PFSK-1 (cell line): ENCODE measurements at regions not wholly inside any gene's neighbourhood (a gene's known extent, or its start where the extent isn't known, plus 50 kb on each side); places are given as distances from the start of the nearest gene placed in this dataset.

Source experiments
- FOXP2 ChIP-seq: optimal IDR thresholded peaks from 2 replicates; pipeline ENCODE3; 2011; ENCODE audit warnings: borderline replicate concordance, control low read depth, inconsistent platforms; ENCODE audit not compliant: insufficient read depth; ENCODE audit errors: extremely low read length, extremely low read depth
- POLR2AphosphoS5 ChIP-seq: IDR thresholded peaks from 2 replicates; pipeline ENCODE4 v1.6.1; 2012; ENCODE audit warnings: low read depth, mild to moderate bottlenecking, control low read depth, low read length, moderate library complexity
- REST ChIP-seq, 2 experiments: IDR thresholded peaks; 2 replicates each; pipeline versions ENCODE4 v1.6.1 to v1.8.0; 2011 to 2012; ENCODE audit warnings: low read depth in 2 of 2, low read length in 2 of 2, control low read depth in 1 of 2, inconsistent platforms in 1 of 2, mild to moderate bottlenecking in 1 of 2, moderate library complexity in 1 of 2; ENCODE audit not compliant: insufficient read depth in 1 of 2
- SIN3A ChIP-seq: IDR thresholded peaks from 2 replicates; pipeline ENCODE4 v1.6.1; 2012; ENCODE audit warnings: mild to moderate bottlenecking, low read length, moderate library complexity, borderline replicate concordance; ENCODE audit not compliant: insufficient read depth
- TAF1 ChIP-seq: IDR thresholded peaks from 2 replicates; pipeline ENCODE4 v1.6.1; 2012; ENCODE audit warnings: low read length, control low read depth, borderline replicate concordance; ENCODE audit not compliant: insufficient read depth

DNA sequence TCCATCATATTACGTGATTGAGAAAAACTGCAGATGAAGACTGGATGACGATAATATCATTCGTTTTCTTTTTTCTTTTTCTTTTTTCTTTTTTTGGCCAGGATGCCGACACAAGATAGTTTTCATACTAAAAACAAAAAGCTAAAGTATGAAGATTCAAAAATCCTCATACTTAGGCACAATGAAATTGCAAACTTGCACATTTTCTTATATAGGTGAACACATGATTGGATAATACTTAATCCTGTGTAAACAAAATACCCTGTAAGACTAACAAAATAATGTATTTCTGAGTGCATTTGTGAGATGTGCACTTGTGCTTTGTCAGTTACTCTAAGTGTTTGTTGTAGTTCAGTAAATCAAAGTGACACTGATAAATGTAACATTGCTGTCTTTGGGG is 568.9 kb downstream of the ANKRD50 start:
- TF ChIP-seq TAF1 (no peak), REST (IDR thresholded peaks at IDR 0.05; ENCODE audit: insufficient read depth in 1 of 2, low read depth in 2 of 2, low read length in 2 of 2) (no peak), POLR2AphosphoS5 (no peak), FOXP2 (no peak), SIN3A (no peak)

GRCh38 chr4:124144238-124144654 is 568.3 kb downstream of the ANKRD50 start:
- TF ChIP-seq POLR2AphosphoS5 (no peak), SIN3A (no peak), REST (IDR thresholded peaks at IDR 0.05; ENCODE audit: insufficient read depth in 1 of 2, low read depth in 2 of 2, low read length in 2 of 2) (no peak)

DNA sequence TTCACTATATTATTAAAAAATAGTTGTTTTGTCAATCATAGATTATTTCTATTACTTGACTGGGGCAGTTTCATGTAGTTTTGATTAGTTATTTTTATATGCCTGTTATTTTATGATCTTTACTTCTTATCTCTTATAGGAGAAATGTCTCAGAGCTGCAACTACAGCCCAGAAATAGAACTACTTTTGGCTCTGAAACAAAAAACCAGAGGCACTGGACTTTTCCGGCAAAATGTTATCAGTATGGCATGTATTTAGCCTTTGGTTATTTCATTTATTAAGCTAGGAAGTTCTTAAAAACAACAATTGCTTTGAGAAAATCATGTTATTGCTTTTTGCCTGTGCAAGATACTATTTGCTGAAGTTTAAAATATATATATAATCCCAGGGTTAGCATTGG is 566.5 kb downstream of the ANKRD50 start:
- TF ChIP-seq POLR2AphosphoS5 (no peak), TAF1 (no peak), REST (IDR thresholded peaks at IDR 0.05; ENCODE audit: insufficient read depth in 1 of 2, low read depth in 2 of 2, low read length in 2 of 2) (no peak), SIN3A (no peak), FOXP2 (no peak)

DNA sequence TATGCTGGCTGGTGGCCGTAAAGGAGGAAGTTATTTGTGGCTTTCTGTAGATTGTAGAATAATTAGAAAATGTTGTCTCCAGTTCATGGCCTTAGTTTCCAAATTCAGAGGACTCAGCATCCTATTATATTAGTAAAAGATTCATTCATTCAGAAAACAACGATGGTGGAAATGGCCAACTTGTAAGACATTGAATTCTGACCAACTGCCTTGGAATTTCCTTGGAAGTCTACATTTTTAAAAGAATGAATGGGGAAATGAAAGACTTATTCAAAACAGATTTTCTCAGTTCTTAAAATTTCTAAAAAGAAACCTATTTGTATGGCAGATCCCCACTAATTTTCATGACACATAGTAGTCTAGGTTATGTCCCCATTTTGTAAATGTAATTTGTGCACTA is 561.5 kb downstream of the ANKRD50 start:
- TF ChIP-seq FOXP2 (no peak), POLR2AphosphoS5 (no peak), SIN3A (no peak), TAF1 (no peak), REST (IDR thresholded peaks at IDR 0.05; ENCODE audit: insufficient read depth in 1 of 2, low read depth in 2 of 2, low read length in 2 of 2) (no peak)

DNA sequence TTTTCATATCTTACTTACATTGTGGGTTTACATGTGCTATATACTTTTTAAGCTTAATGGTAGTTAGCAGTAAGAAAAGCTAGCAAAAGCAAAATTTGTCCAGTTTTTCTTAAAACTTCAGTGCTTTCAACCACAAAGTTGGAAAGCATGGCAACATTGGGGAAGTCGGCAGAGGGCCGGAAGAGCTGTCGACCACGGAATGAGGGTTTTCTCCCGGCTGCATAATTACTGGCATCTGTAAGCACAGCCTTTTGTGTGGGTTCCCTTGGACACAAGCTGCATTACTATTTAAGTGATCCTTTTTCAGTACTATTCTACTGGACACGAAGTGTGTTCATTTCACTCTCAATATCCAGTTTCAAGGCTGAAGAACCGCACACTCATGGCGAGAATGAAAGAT is 560.4 kb downstream of the ANKRD50 start:
- no peak for TF ChIP-seq POLR2AphosphoS5
- TF ChIP-seq REST (IDR thresholded peaks at IDR 0.05; ENCODE audit: insufficient read depth in 1 of 2, low read depth in 2 of 2, low read length in 2 of 2): no peak
- no peak for TF ChIP-seq TAF1
- no peak for TF ChIP-seq FOXP2
- no peak for TF ChIP-seq SIN3A
